H1 (cell line): ENCODE measurements at regions not wholly inside any gene's neighbourhood (a gene's known extent, or its start where the extent isn't known, plus 50 kb on each side); places are given as distances from the start of the nearest gene placed in this dataset.
A peak's percentile ranks its signal among the peaks of the same experiment; 100 is the strongest.

ENCODE experiments used
- BRCA1 ChIP-seq: IDR thresholded peaks from 2 replicates; pipeline ENCODE4 v1.6.1; 2012; ENCODE audit warnings: low read depth, low read length, improper control_type of control experiment
- GABPA ChIP-seq: IDR thresholded peaks from 2 replicates; pipeline ENCODE4 v1.6.1; 2011; ENCODE audit warnings: mild to moderate bottlenecking, low read length, moderate library complexity, borderline replicate concordance; ENCODE audit not compliant: insufficient read depth
- RAD21 ChIP-seq, 2 experiments: IDR thresholded peaks in 1 of 2; conservative IDR thresholded peaks in 1 of 2; 2 replicates each; pipeline ENCODE4 v1.6.1; 2011; ENCODE audit warnings: low read depth in 2 of 2, low read length in 2 of 2, improper control_type of control experiment in 1 of 2, inconsistent platforms in 1 of 2, mild to moderate bottlenecking in 1 of 2, moderate library complexity in 1 of 2
- RNF2 ChIP-seq: fragments of 200-900, 300-1000 bp; sonication (generic); IDR thresholded peaks from 2 replicates; pipeline ENCODE4 v1.7.1; 2016; ENCODE audit warnings: borderline replicate concordance, low read depth, mild to moderate bottlenecking, antibody characterized with exemption, low read length; ENCODE audit not compliant: poor library complexity, severe bottlenecking; ENCODE audit errors: missing control alignments
- TCF12 ChIP-seq: IDR thresholded peaks from 2 replicates; pipeline ENCODE4 v1.6.1; 2011; ENCODE audit warnings: low read depth, mild to moderate bottlenecking, low read length
- TF ChIP-seq, protein P1 (sequence below), 3 experiments: IDR thresholded peaks; 1 replicate in 2 of 3; 2 replicates in 1 of 3; pipeline versions ENCODE4 v1.5.1 to v1.6.1; 2011; ENCODE audit warnings: low read length in 3 of 3, mild to moderate bottlenecking in 3 of 3, inconsistent platforms in 2 of 3, low read depth in 1 of 3, moderate library complexity in 1 of 3; ENCODE audit not compliant: insufficient read depth in 1 of 3; ENCODE audit errors: control extremely low read depth in 1 of 3

DNA sequence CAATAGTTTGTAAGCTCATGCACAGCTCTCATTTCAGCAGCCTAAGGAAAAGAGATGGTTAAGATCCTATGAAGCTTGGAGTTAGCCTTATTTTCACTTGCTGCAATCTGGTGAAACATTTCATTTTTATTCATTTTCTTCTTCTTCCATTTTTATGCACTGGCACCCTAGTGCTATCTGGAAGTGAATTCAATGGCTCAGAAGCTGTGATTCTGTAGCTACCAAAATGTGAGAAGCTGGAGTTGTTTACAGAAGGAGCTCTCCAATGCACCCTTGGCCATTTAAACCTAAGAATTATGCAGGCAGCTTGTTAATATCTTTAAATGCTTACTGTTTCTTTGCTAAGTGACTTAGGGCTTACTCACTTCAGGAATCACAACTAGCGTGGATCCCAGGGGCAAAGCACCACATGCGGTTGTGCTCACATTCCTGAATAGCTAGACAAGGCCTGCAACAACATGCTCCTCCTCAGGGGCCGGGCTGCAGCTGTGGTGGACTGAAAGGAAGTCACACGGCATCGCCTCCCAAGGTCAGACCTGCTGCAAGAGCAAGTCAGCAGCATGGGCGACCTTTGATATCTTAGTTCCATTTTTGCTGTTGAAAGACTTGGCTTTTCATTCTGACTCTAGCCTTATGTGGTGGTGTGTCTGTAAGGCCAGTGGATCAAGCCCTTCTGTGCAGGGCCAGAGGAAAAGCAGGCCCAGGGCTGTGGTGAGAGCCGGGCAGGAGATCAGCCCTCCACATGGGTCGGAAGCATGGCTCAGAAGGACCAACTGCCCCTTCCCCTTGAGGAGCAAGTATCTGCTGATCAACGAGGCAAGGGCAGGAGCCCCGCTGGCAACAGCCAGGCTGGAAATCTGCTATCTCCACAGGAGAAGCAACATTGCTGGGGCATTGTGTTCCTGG, 91.9 kb upstream of the MBL2 start:
- TF ChIP-seq, protein P1, sequence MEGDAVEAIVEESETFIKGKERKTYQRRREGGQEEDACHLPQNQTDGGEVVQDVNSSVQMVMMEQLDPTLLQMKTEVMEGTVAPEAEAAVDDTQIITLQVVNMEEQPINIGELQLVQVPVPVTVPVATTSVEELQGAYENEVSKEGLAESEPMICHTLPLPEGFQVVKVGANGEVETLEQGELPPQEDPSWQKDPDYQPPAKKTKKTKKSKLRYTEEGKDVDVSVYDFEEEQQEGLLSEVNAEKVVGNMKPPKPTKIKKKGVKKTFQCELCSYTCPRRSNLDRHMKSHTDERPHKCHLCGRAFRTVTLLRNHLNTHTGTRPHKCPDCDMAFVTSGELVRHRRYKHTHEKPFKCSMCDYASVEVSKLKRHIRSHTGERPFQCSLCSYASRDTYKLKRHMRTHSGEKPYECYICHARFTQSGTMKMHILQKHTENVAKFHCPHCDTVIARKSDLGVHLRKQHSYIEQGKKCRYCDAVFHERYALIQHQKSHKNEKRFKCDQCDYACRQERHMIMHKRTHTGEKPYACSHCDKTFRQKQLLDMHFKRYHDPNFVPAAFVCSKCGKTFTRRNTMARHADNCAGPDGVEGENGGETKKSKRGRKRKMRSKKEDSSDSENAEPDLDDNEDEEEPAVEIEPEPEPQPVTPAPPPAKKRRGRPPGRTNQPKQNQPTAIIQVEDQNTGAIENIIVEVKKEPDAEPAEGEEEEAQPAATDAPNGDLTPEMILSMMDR (IDR thresholded peaks at IDR 0.05; ENCODE audit: control extremely low read depth in 1 of 3, insufficient read depth in 1 of 3, low read depth in 1 of 3, low read length in 3 of 3): no peak
- TF ChIP-seq TCF12 (peak; percentile 35; the same call in 1 of the 2 replicates), BRCA1 (no peak), RNF2 (no peak), RAD21 (IDR thresholded peaks at IDR 0.05 in 1 of 2, conservative IDR thresholded peaks at IDR 0.05 in 1 of 2; ENCODE audit: low read depth in 2 of 2, low read length in 2 of 2) (no peak), GABPA (no peak)
